ENCODE measurements at regions not wholly inside any gene's neighbourhood (a gene's known extent, or its start where the extent isn't known, plus 50 kb on each side); places are given as distances from the start of the nearest gene placed in this dataset.

- TF ChIP-seq CTCF (IDR thresholded peaks at IDR 0.05) (no peak), POLR2A (IDR thresholded peaks at IDR 0.05) (no peak)
Measured at GRCh38 chr3:141815667-141816066, 52.5 kb downstream of the GRK7 start.
